Ishikawa (cell line): ENCODE measurements at regions not wholly inside any gene's neighbourhood (a gene's known extent, or its start where the extent isn't known, plus 50 kb on each side); places are given as distances from the start of the nearest gene placed in this dataset.

Experiments used
- CEBPB ChIP-seq: IDR thresholded peaks from 2 replicates; pipeline ENCODE4 v1.6.1; 2012
- CREB1 ChIP-seq: IDR thresholded peaks from 2 replicates; pipeline ENCODE4 v1.6.1; 2012; ENCODE audit warnings: low read depth
- EGR1 ChIP-seq: IDR thresholded peaks from 2 replicates; pipeline ENCODE4 v1.6.1; 2012
- EP300 ChIP-seq: IDR thresholded peaks from 2 replicates; pipeline ENCODE4 v1.6.1; 2012; ENCODE audit warnings: borderline replicate concordance
- FOXM1 ChIP-seq: IDR thresholded peaks from 2 replicates; pipeline ENCODE4 v1.6.1; 2012; ENCODE audit warnings: low read depth, borderline replicate concordance
- MAX ChIP-seq: IDR thresholded peaks from 2 replicates; pipeline ENCODE4 v1.6.1; 2012
- NFIC ChIP-seq: IDR thresholded peaks from 2 replicates; pipeline ENCODE4 v1.6.1; 2012
- RAD21 ChIP-seq: IDR thresholded peaks from 2 replicates; pipeline ENCODE4 v1.6.1; 2012; ENCODE audit warnings: low read depth
- REST ChIP-seq: IDR thresholded peaks from 2 replicates; pipeline ENCODE4 v1.6.1; 2012; ENCODE audit warnings: low read depth, mild to moderate bottlenecking
- TAF1 ChIP-seq: IDR thresholded peaks from 2 replicates; pipeline ENCODE4 v1.6.1; 2012; ENCODE audit warnings: low read depth, mild to moderate bottlenecking
- TCF12 ChIP-seq: IDR thresholded peaks from 2 replicates; pipeline ENCODE4 v1.6.1; 2012; ENCODE audit warnings: low read depth
- TEAD4 ChIP-seq: IDR thresholded peaks from 2 replicates; pipeline ENCODE4 v1.6.1; 2012
- YY1 ChIP-seq: IDR thresholded peaks from 2 replicates; pipeline ENCODE4 v1.6.1; 2012; ENCODE audit warnings: low read depth
- ZBTB7A ChIP-seq: IDR thresholded peaks from 2 replicates; pipeline ENCODE4 v1.6.1; 2012; ENCODE audit warnings: low read depth
- TF ChIP-seq, protein P1 (sequence below): IDR thresholded peaks from 2 replicates; pipeline ENCODE4 v1.6.1; 2012

DNA sequence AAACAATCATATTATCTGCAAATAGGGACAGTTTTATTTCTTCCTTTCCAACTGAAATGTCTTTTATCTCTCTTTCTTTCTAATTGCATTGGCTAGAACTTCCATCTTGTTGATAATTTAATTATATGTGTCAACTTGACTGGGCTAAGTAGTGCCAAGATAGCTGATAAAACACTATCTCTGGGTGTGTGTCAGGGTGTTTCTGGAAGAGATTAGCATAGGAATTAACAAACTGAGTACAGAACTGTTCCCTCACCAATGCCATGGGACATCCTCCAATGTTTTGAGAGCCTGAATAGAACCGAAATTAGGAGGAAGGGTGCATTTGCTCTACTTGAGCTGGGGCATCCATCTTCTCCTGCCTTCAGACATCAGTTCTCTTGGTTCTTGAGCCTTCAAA lies 1027.2 kb downstream of the FAT4 start:
- no peak for TF ChIP-seq FOXM1
- no peak for TF ChIP-seq CREB1

DNA sequence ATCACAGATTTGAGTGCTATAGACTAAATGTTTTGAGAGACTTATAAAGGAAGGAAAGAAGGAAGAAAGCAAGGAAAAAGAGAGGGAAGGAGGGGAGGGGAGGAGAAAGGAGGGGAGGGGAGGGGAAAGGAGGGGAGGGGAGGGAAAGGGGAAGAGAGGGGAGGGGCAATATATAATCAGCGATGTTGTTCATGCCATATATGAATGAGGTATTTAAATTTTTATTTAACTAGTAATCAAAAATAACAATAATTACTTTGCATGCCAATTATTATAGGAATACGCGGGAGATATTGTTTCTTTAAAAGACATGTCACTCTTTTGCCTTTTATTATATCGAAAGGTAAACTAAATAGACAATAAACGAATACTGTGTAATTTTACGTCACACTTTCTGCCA lies 1029.7 kb downstream of the FAT4 start:
- TF ChIP-seq NFIC = no peak
- no peak for TF ChIP-seq REST
- TF ChIP-seq FOXM1 = no peak
- TF ChIP-seq, protein P1, sequence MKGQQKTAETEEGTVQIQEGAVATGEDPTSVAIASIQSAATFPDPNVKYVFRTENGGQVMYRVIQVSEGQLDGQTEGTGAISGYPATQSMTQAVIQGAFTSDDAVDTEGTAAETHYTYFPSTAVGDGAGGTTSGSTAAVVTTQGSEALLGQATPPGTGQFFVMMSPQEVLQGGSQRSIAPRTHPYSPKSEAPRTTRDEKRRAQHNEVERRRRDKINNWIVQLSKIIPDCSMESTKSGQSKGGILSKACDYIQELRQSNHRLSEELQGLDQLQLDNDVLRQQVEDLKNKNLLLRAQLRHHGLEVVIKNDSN = no peak
- no peak for TF ChIP-seq TEAD4
- TF ChIP-seq TCF12 = no peak
- no peak for TF ChIP-seq ZBTB7A
- no peak for TF ChIP-seq CEBPB
- no peak for TF ChIP-seq TAF1
- TF ChIP-seq RAD21 = no peak
- no peak for TF ChIP-seq EGR1
- no peak for TF ChIP-seq MAX
- TF ChIP-seq YY1 = no peak
- TF ChIP-seq EP300 = no peak

- TF ChIP-seq ZBTB7A (no peak), MAX (no peak), TCF12 (no peak), TAF1 (no peak), YY1 (no peak), FOXM1 (no peak), CEBPB (no peak), EGR1 (no peak), REST (no peak)
- TF ChIP-seq, protein P1 = no peak
Observed at GRCh38 chr4:126346654-126347053, 1031.9 kb downstream of the FAT4 start.

GRCh38 chr4:126354784-126355183 lies 1040.0 kb downstream of the FAT4 start:
- TF ChIP-seq CEBPB (peak; percentile 87), TAF1 (no peak), YY1 (no peak), REST (no peak), NFIC (no peak)

DNA sequence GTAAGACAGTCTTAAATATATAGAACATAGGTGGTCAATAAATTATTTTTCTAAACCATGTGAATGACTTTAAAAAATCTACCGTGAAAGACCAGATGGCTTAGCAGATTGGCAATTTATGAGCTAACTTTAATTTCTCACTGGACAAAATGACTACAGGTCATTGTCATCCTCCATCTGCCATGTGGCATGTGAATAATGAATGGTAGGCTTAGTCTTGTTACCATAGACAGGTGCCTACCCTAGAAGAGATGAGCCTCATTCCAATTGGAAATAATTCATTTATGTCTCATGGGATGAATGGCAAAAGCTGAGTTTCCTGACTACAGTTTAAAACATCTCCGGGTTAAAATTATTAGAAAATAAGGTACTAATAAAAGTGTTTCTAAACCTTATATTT lies 1043.3 kb downstream of the FAT4 start:
- TF ChIP-seq TAF1 (no peak), EGR1 (no peak), REST (no peak), CEBPB (no peak), TEAD4 (no peak), RAD21 (no peak), EP300 (no peak), CREB1 (no peak), YY1 (no peak), MAX (no peak)
